Osteoblast (primary cell): ENCODE measurements at regions not wholly inside any gene's neighbourhood (a gene's known extent, or its start where the extent isn't known, plus 50 kb on each side); places are given as distances from the start of the nearest gene placed in this dataset.

Experiments used
- DNase-seq: peaks from one replicate; pipeline ENCODE4 v3.0.0; 2011; ENCODE audit warnings: low spot score, mixed read lengths; ENCODE audit not compliant: insufficient read length; ENCODE audit errors: missing footprints
- H2AFZ ChIP-seq: 2 replicates; pipeline ENCODE4 v1.6.0; 2011; ENCODE audit warnings: mild to moderate bottlenecking, low read length
- H3K27ac ChIP-seq: 2 replicates; pipeline ENCODE4 v1.5.1; 2011; ENCODE audit warnings: mild to moderate bottlenecking, low read depth, low read length, moderate library complexity
- H3K27me3 ChIP-seq: 2 replicates; pipeline ENCODE4 v1.6.0; 2012; ENCODE audit warnings: mild to moderate bottlenecking, control low read depth, inconsistent platforms, low read length, moderate library complexity; ENCODE audit not compliant: insufficient read depth
- H3K36me3 ChIP-seq: 2 replicates; pipeline ENCODE4 v1.5.1; 2011; ENCODE audit warnings: mild to moderate bottlenecking, low read length, control low read depth, moderate library complexity; ENCODE audit not compliant: insufficient read depth
- H3K4me1 ChIP-seq: 2 replicates; pipeline ENCODE4 v1.5.1; 2011; ENCODE audit warnings: mild to moderate bottlenecking, low read length, control low read depth, moderate library complexity; ENCODE audit not compliant: insufficient read depth
- H3K4me2 ChIP-seq: 2 replicates; pipeline ENCODE4 v1.6.0; 2011; ENCODE audit warnings: mild to moderate bottlenecking, low read length; ENCODE audit not compliant: insufficient read depth
- H3K4me3 ChIP-seq: fragments of 200-600 bp; sonication (generic); 3 replicates; pipeline ENCODE4 v1.5.1; 2012; ENCODE audit warnings: mild to moderate bottlenecking, low read length, inconsistent platforms; ENCODE audit not compliant: insufficient read depth
- H3K79me2 ChIP-seq: 2 replicates; pipeline ENCODE4 v1.6.0; 2012; ENCODE audit warnings: mild to moderate bottlenecking, low read length, control low read depth, inconsistent platforms; ENCODE audit not compliant: insufficient read depth
- H3K9me3 ChIP-seq: 2 replicates; pipeline ENCODE4 v1.5.1; 2011; ENCODE audit warnings: low read depth, low read length, control low read depth
- H4K20me1 ChIP-seq: 2 replicates; pipeline ENCODE4 v1.6.0; 2012; ENCODE audit warnings: mild to moderate bottlenecking, low read length, control low read depth; ENCODE audit not compliant: insufficient read depth
- CTCF ChIP-seq: IDR thresholded peaks from 2 replicates; pipeline ENCODE4 v1.5.1; 2011; ENCODE audit warnings: mild to moderate bottlenecking, low read depth, low read length, moderate library complexity; ENCODE audit errors: extremely low read depth

- Histone ChIP-seq H3K36me3 (no peaks in the 10 kb centered on the region), H3K9me3 (no peaks in the 10 kb centered on the region), H3K27me3 (no peaks in the 10 kb centered on the region), H2AFZ (no peak overlapping the region), H3K27ac (no peak overlapping the region), H4K20me1 (no peaks in the 10 kb centered on the region), H3K4me3 (no peak overlapping the region), H3K4me2 (no peak overlapping the region), H3K79me2 (no peaks in the 10 kb centered on the region), H3K4me1 (no peaks in the 10 kb centered on the region)
- no peak for DNase-seq
- no peak for TF ChIP-seq CTCF
These were observed 625.8 kb downstream of the TAFA4 start for GRCh38 chr3:68306571-68306970.

GRCh38 chr3:68295457-68295856 lies 636.9 kb downstream of the TAFA4 start:
- Histone ChIP-seq H3K79me2 (no peaks in the 10 kb centered on the region), H3K27me3 (no peaks in the 10 kb centered on the region), H3K4me3 (no peak overlapping the region), H3K4me2 (no peak overlapping the region), H2AFZ (no peak overlapping the region), H3K4me1 (no peaks in the 10 kb centered on the region), H4K20me1 (no peaks in the 10 kb centered on the region), H3K9me3 (no peaks in the 10 kb centered on the region), H3K36me3 (no peaks in the 10 kb centered on the region), H3K27ac (no peak overlapping the region)
- DNase-seq: no peak
- no peak for TF ChIP-seq CTCF

- TF ChIP-seq CTCF: no peak
- no peaks in the 10 kb centered on the region for H3K36me3 ChIP-seq
- H3K9me3 ChIP-seq: peaks cover 3% of the 10 kb centered on the region
- H3K4me3 ChIP-seq: no peak overlapping the region
- no peaks in the 10 kb centered on the region for H3K79me2 ChIP-seq
- no peaks in the 10 kb centered on the region for H3K4me1 ChIP-seq
- H3K4me2 ChIP-seq: no peak overlapping the region
- no peak for DNase-seq
- H4K20me1 ChIP-seq: no peaks in the 10 kb centered on the region
- H3K27ac ChIP-seq: no peak overlapping the region
- no peak overlapping the region for H2AFZ ChIP-seq
- no peaks in the 10 kb centered on the region for H3K27me3 ChIP-seq
These were observed 635.9 kb upstream of the SUCLG2 start for GRCh38 chr3:68290333-68290732.

- H3K79me2 ChIP-seq: no peaks in the 10 kb centered on the region
- DNase-seq: no peak
- H3K9me3 ChIP-seq: peaks cover 5% of the 10 kb centered on the region
- no peaks in the 10 kb centered on the region for H3K27me3 ChIP-seq
- no peak for TF ChIP-seq CTCF
- H3K4me2 ChIP-seq: no peak overlapping the region
- H4K20me1 ChIP-seq: no peaks in the 10 kb centered on the region
- no peak overlapping the region for H3K27ac ChIP-seq
- H3K36me3 ChIP-seq: no peaks in the 10 kb centered on the region
- no peak overlapping the region for H2AFZ ChIP-seq
- H3K4me3 ChIP-seq: no peak overlapping the region
- no peaks in the 10 kb centered on the region for H3K4me1 ChIP-seq
These were observed 633.7 kb upstream of the SUCLG2 start for GRCh38 chr3:68288085-68288484.
